Mesenchymal stem cell (in vitro differentiated cells and primary cell): ENCODE measurements at regions not wholly inside any gene's neighbourhood (a gene's known extent, or its start where the extent isn't known, plus 50 kb on each side); places are given as distances from the start of the nearest gene placed in this dataset.

Experiments used
- DNase-seq: peaks from one replicate; pipeline ENCODE4 v3.0.0-alpha.2; 2013
- H2AFZ ChIP-seq: one replicate; pipeline ENCODE4 v1.6.1; 2013; ENCODE audit warnings: low read depth, mild to moderate bottlenecking, control low read depth, inconsistent platforms, low read length, moderate library complexity
- H2AK5ac ChIP-seq: 2 replicates; pipeline ENCODE4 v1.6.1; 2013; ENCODE audit warnings: low read length, moderate library complexity, mild to moderate bottlenecking, inconsistent platforms; ENCODE audit not compliant: severe bottlenecking
- H2BK120ac ChIP-seq: one replicate; pipeline ENCODE4 v1.6.1; 2013; ENCODE audit warnings: low read depth, mild to moderate bottlenecking, inconsistent platforms, low read length, moderate library complexity
- H2BK12ac ChIP-seq, 2 experiments: one replicate each; pipeline ENCODE4 v1.6.1; 2013; ENCODE audit warnings: inconsistent platforms in 2 of 2, low read length in 2 of 2, mild to moderate bottlenecking in 2 of 2, moderate library complexity in 2 of 2, control low read depth in 1 of 2
- H2BK15ac ChIP-seq: one replicate; pipeline ENCODE4 v1.6.1; 2013; ENCODE audit warnings: mild to moderate bottlenecking, low read depth, inconsistent platforms; ENCODE audit not compliant: poor library complexity, severe bottlenecking
- H2BK5ac ChIP-seq: 2 replicates; pipeline ENCODE4 v1.6.1; 2013; ENCODE audit warnings: low read depth, mild to moderate bottlenecking, low read length, control low read depth, inconsistent platforms; ENCODE audit not compliant: poor library complexity, severe bottlenecking
- H3K14ac ChIP-seq, 2 experiments: one replicate each; pipeline ENCODE4 v1.6.1; 2013; ENCODE audit warnings: inconsistent platforms in 2 of 2, low read length in 2 of 2, control low read depth in 1 of 2, mild to moderate bottlenecking in 1 of 2, moderate library complexity in 1 of 2
- H3K18ac ChIP-seq, 2 experiments: one replicate each; pipeline ENCODE4 v1.6.1; 2013; ENCODE audit warnings: inconsistent platforms in 2 of 2, low read length in 2 of 2, control low read depth in 1 of 2, low read depth in 1 of 2, mild to moderate bottlenecking in 1 of 2
- H3K23ac ChIP-seq, 2 experiments: one replicate each; pipeline ENCODE4 v1.6.1; 2013; ENCODE audit warnings: inconsistent platforms in 2 of 2, low read length in 2 of 2, mild to moderate bottlenecking in 2 of 2, moderate library complexity in 2 of 2, control low read depth in 1 of 2
- H3K27ac ChIP-seq: 2 replicates; pipeline ENCODE4 v1.5.1; 2013; ENCODE audit warnings: mild to moderate bottlenecking, moderate library complexity, low read length, control low read depth, inconsistent platforms; ENCODE audit not compliant: poor library complexity, severe bottlenecking
- H3K27me3 ChIP-seq, 2 experiments: 2 replicates each; pipeline versions ENCODE4 v1.6.1 to v1.7.0; 2013; ENCODE audit warnings: low read length in 2 of 2, mild to moderate bottlenecking in 2 of 2, moderate library complexity in 2 of 2, control low read depth in 1 of 2, inconsistent platforms in 1 of 2; ENCODE audit not compliant: control insufficient read depth in 1 of 2, insufficient read depth in 1 of 2
- H3K36me3 ChIP-seq, 2 experiments: 2 replicates each; pipeline versions ENCODE4 v1.6.1 to v1.7.0; 2013; ENCODE audit warnings: low read length in 2 of 2, control low read depth in 1 of 2, inconsistent platforms in 1 of 2, low read depth in 1 of 2, mild to moderate bottlenecking in 1 of 2; ENCODE audit not compliant: insufficient read depth in 2 of 2, control insufficient read depth in 1 of 2
- H3K4ac ChIP-seq, 2 experiments: one replicate each; pipeline ENCODE4 v1.6.1; 2013; ENCODE audit warnings: inconsistent platforms in 2 of 2, low read length in 2 of 2, mild to moderate bottlenecking in 2 of 2, moderate library complexity in 2 of 2, control low read depth in 1 of 2, low read depth in 1 of 2
- H3K4me1 ChIP-seq: 2 replicates; pipeline ENCODE4 v1.6.1; 2013; ENCODE audit warnings: low read depth, low read length, control low read depth; ENCODE audit not compliant: control insufficient read depth, insufficient read depth
- H3K4me2 ChIP-seq: 2 replicates; pipeline ENCODE4 v1.6.1; 2013; ENCODE audit warnings: low read length, mild to moderate bottlenecking, inconsistent platforms; ENCODE audit not compliant: poor library complexity, severe bottlenecking
- H3K4me3 ChIP-seq, 2 experiments: 2 replicates each; pipeline versions ENCODE4 v1.5.1 to v1.7.0; 2013; ENCODE audit warnings: low read length in 2 of 2, mild to moderate bottlenecking in 2 of 2, control low read depth in 1 of 2, low read depth in 1 of 2; ENCODE audit not compliant: insufficient read depth in 1 of 2
- H3K79me1 ChIP-seq: replicated peaks from 2 replicates; pipeline ENCODE4 v1.6.1; 2013; ENCODE audit warnings: mild to moderate bottlenecking, control low read depth, low read length, inconsistent platforms; ENCODE audit not compliant: poor library complexity, severe bottlenecking
- H3K9ac ChIP-seq: 2 replicates; pipeline ENCODE4 v1.7.0; 2013; ENCODE audit warnings: mild to moderate bottlenecking, low read length, moderate library complexity
- H3K9me3 ChIP-seq: 2 replicates; pipeline ENCODE4 v1.7.0; 2013; ENCODE audit warnings: mild to moderate bottlenecking, low read length; ENCODE audit not compliant: control insufficient read depth
- H4K8ac ChIP-seq: one replicate; pipeline ENCODE4 v1.6.1; 2013; ENCODE audit warnings: inconsistent platforms, mild to moderate bottlenecking, low read length, moderate library complexity
- H4K91ac ChIP-seq: one replicate; pipeline ENCODE4 v1.6.1; 2013; ENCODE audit warnings: mild to moderate bottlenecking, low read length, inconsistent platforms
- WGBS: methylation state at CpG from one replicate; pipeline ENCODE4 v1.1.7; 2013; ENCODE audit warnings: mixed read lengths; 5-methylcytosine and 5-hydroxymethylcytosine counted together

GRCh38 chr13:111657013-111657412 lies 336.6 kb downstream of the TEX29 start:
- no peak overlapping the region for H4K8ac ChIP-seq
- H3K27me3 ChIP-seq, result no peaks in the 10 kb centered on the region
- H3K4ac ChIP-seq, result no peak overlapping the region
- H3K36me3 ChIP-seq, result no peaks in the 10 kb centered on the region
- H3K4me3 ChIP-seq, result no peak overlapping the region
- H3K18ac ChIP-seq, result no peak overlapping the region
- no peaks in the 10 kb centered on the region for H3K4me1 ChIP-seq
- no peak overlapping the region for H3K23ac ChIP-seq
- no peak overlapping the region for H3K14ac ChIP-seq
- no peak for DNase-seq
- no peak overlapping the region for H3K4me2 ChIP-seq
- no peak overlapping the region for H3K27ac ChIP-seq
- H2AFZ ChIP-seq, result no peak overlapping the region
- no peak overlapping the region for H2BK12ac ChIP-seq
- no peak overlapping the region for H2BK15ac ChIP-seq
- H3K9me3 ChIP-seq, result no peaks in the 10 kb centered on the region
- H3K9ac ChIP-seq, result no peak overlapping the region
- H2BK5ac ChIP-seq, result no peak overlapping the region
- no peak overlapping the region for H2AK5ac ChIP-seq
- no peak overlapping the region for H4K91ac ChIP-seq
- H2BK120ac ChIP-seq, result no peak overlapping the region
- H3K79me1 ChIP-seq, result no peaks in the 10 kb centered on the region
- WGBS, result 80% methylated on average over 5 of the region's 5 CpGs

GRCh38 chr13:111658145-111659100 lies 338.0 kb downstream of the TEX29 start:
- Histone ChIP-seq H3K9me3 (no peaks in the 10 kb centered on the region), H3K4me3 (no peak overlapping the region), H2BK5ac (no peak overlapping the region), H3K14ac (no peak overlapping the region), H3K27ac (no peak overlapping the region), H2AFZ (no peak overlapping the region), H2AK5ac (no peak overlapping the region), H3K18ac (no peak overlapping the region), H3K36me3 (no peaks in the 10 kb centered on the region), H3K4me1 (no peaks in the 10 kb centered on the region), H3K23ac (no peak overlapping the region), H4K91ac (no peak overlapping the region), H3K79me1 (no peaks in the 10 kb centered on the region), H4K8ac (no peak overlapping the region), H2BK15ac (no peak overlapping the region), H3K27me3 (no peaks in the 10 kb centered on the region), H2BK12ac (no peak overlapping the region), H2BK120ac (no peak overlapping the region), H3K4ac (no peak overlapping the region), H3K9ac (no peak overlapping the region), H3K4me2 (no peak overlapping the region)
- DNase-seq, result no peak
- WGBS, result 48% methylated on average over 14 of the region's 16 CpGs

- Histone ChIP-seq H2BK5ac (no peak overlapping the region), H3K9ac (no peak overlapping the region), H3K4me1 (no peaks in the 10 kb centered on the region), H3K18ac (no peak overlapping the region), H3K27me3 (no peaks in the 10 kb centered on the region), H4K8ac (no peak overlapping the region), H3K79me1 (no peaks in the 10 kb centered on the region), H3K4ac (no peak overlapping the region), H3K4me3 (no peak overlapping the region), H2AK5ac (no peak overlapping the region), H3K4me2 (no peak overlapping the region), H2BK12ac (no peak overlapping the region), H3K23ac (no peak overlapping the region), H2BK120ac (no peak overlapping the region), H4K91ac (no peak overlapping the region), H2AFZ (no peak overlapping the region), H2BK15ac (no peak overlapping the region), H3K9me3 (no peaks in the 10 kb centered on the region), H3K36me3 (no peaks in the 10 kb centered on the region), H3K14ac (no peak overlapping the region), H3K27ac (no peak overlapping the region)
- 82% methylated on average over 9 of the region's 9 CpGs for WGBS
- DNase-seq, result no peak
Observed at GRCh38 chr13:111659219-111659775, 338.9 kb downstream of the TEX29 start.

- no peak overlapping the region for H2AFZ ChIP-seq
- no peak overlapping the region for H3K18ac ChIP-seq
- no peak overlapping the region for H3K4me3 ChIP-seq
- no peaks in the 10 kb centered on the region for H3K27me3 ChIP-seq
- H3K9me3 ChIP-seq, result no peaks in the 10 kb centered on the region
- DNase-seq, result no peak
- no peaks in the 10 kb centered on the region for H3K4me1 ChIP-seq
- H2BK5ac ChIP-seq, result no peak overlapping the region
- H3K27ac ChIP-seq, result no peak overlapping the region
- no peak overlapping the region for H3K23ac ChIP-seq
- H2BK12ac ChIP-seq, result no peak overlapping the region
- H3K4me2 ChIP-seq, result no peak overlapping the region
- H2AK5ac ChIP-seq, result no peak overlapping the region
- WGBS, result 87% methylated on average over 5 of the region's 7 CpGs
- H3K79me1 ChIP-seq, result no peaks in the 10 kb centered on the region
- no peak overlapping the region for H3K4ac ChIP-seq
- no peak overlapping the region for H3K9ac ChIP-seq
- no peak overlapping the region for H2BK15ac ChIP-seq
- H2BK120ac ChIP-seq, result no peak overlapping the region
- no peak overlapping the region for H4K8ac ChIP-seq
- H4K91ac ChIP-seq, result no peak overlapping the region
- no peaks in the 10 kb centered on the region for H3K36me3 ChIP-seq
- no peak overlapping the region for H3K14ac ChIP-seq
Observed at GRCh38 chr13:111659842-111660241, 339.4 kb downstream of the TEX29 start.
